ENCODE measurements at regions not wholly inside any gene's neighbourhood (a gene's known extent, or its start where the extent isn't known, plus 50 kb on each side); places are given as distances from the start of the nearest gene placed in this dataset.

GRCh38 chr7:18416988-18417387 is 78.6 kb upstream of the HDAC9 start:
- ATAC-seq (no peak), DNase-seq (no peak)
- H3K27ac ChIP-seq (ENCODE audit: low read length) = no peak overlapping the region
- H3K4me3 ChIP-seq (ENCODE audit: low read length) = no peak overlapping the region
- no peak overlapping the region for H3K4me2 ChIP-seq (ENCODE audit: low read length)
- H4K20me1 ChIP-seq (ENCODE audit: low read length) = no peaks in the 10 kb centered on the region
- BruUV-seq (replicated peaks) = no TSS peak
- no peaks in the 10 kb centered on the region for H3K79me2 ChIP-seq (ENCODE audit: low read length)
- ChIA-PET POLR2A (ENCODE audit: unreplicated experiment) (no interaction called here), CTCF (no interaction called here)
- H3F3A ChIP-seq (ENCODE audit: low read length, unreplicated experiment) = no peaks in the 10 kb centered on the region
- H3K27me3 ChIP-seq (ENCODE audit: low read length) = no peaks in the 10 kb centered on the region
- H3K9me2 ChIP-seq (replicated peaks; ENCODE audit: low read length) = no peaks in the 10 kb centered on the region
- no peaks in the 10 kb centered on the region for H3K9me3 ChIP-seq (ENCODE audit: low read length)
- no peak overlapping the region for H2AFZ ChIP-seq (ENCODE audit: low read length)
- intact Hi-C loops (cut with micrococcal nuclease) = no loop called here
- no peaks in the 10 kb centered on the region for H3K4me1 ChIP-seq (ENCODE audit: insufficient read depth, low read length)
- TF ChIP-seq EZH2phosphoT487 (IDR thresholded peaks at IDR 0.05; ENCODE audit: borderline replicate concordance, low read length) = no peak
- no peak for TF ChIP-seq CTCF (conservative IDR thresholded peaks at IDR 0.05; ENCODE audit: low read depth, low read length)
- no peak for TF ChIP-seq EZH2 (IDR thresholded peaks at IDR 0.05; ENCODE audit: low read length, unreplicated experiment)
- H3K36me3 ChIP-seq (ENCODE audit: low read depth, low read length) = no peaks in the 10 kb centered on the region
- no peak overlapping the region for H3K9ac ChIP-seq (ENCODE audit: low read length)

- no peaks in the 10 kb centered on the region for H4K20me1 ChIP-seq (ENCODE audit: low read length)
- H3K27me3 ChIP-seq (ENCODE audit: low read length) = no peaks in the 10 kb centered on the region
- ATAC-seq (no peak), DNase-seq (no peak)
- H3K4me1 ChIP-seq (ENCODE audit: insufficient read depth, low read length) = no peaks in the 10 kb centered on the region
- intact Hi-C loops (cut with micrococcal nuclease) = no loop called here
- H3K4me3 ChIP-seq (ENCODE audit: low read length) = no peak overlapping the region
- H3K9me3 ChIP-seq (ENCODE audit: low read length) = no peaks in the 10 kb centered on the region
- no peak overlapping the region for H3K9ac ChIP-seq (ENCODE audit: low read length)
- no peak overlapping the region for H2AFZ ChIP-seq (ENCODE audit: low read length)
- CTCF ChIA-PET = no interaction called here
- H3K27ac ChIP-seq (ENCODE audit: low read length) = no peak overlapping the region
- POLR2A ChIA-PET (ENCODE audit: unreplicated experiment) = no interaction called here
- TF ChIP-seq EZH2 (IDR thresholded peaks at IDR 0.05; ENCODE audit: low read length, unreplicated experiment) (no peak), EZH2phosphoT487 (IDR thresholded peaks at IDR 0.05; ENCODE audit: borderline replicate concordance, low read length) (no peak), CTCF (conservative IDR thresholded peaks at IDR 0.05; ENCODE audit: low read depth, low read length) (no peak)
- no peaks in the 10 kb centered on the region for H3K36me3 ChIP-seq (ENCODE audit: low read depth, low read length)
- H3K4me2 ChIP-seq (ENCODE audit: low read length) = no peak overlapping the region
- BruUV-seq (replicated peaks) = no TSS peak
- H3K9me2 ChIP-seq (replicated peaks; ENCODE audit: low read length) = no peaks in the 10 kb centered on the region
- no peaks in the 10 kb centered on the region for H3F3A ChIP-seq (ENCODE audit: low read length, unreplicated experiment)
- H3K79me2 ChIP-seq (ENCODE audit: low read length) = no peaks in the 10 kb centered on the region
Observed at GRCh38 chr7:18419456-18419855, 76.1 kb upstream of the HDAC9 start.

GRCh38 chr7:18420108-18420507 is 75.4 kb upstream of the HDAC9 start:
- ChIA-PET CTCF (no interaction called here), POLR2A (ENCODE audit: unreplicated experiment) (no interaction called here)
- intact Hi-C loops (cut with micrococcal nuclease) = no loop called here
- Histone ChIP-seq H3K4me3 (ENCODE audit: low read length) (no peak overlapping the region), H3K9me2 (replicated peaks; ENCODE audit: low read length) (no peaks in the 10 kb centered on the region), H3K79me2 (ENCODE audit: low read length) (no peaks in the 10 kb centered on the region), H3K4me2 (ENCODE audit: low read length) (no peak overlapping the region), H3K9ac (ENCODE audit: low read length) (no peak overlapping the region), H3K4me1 (ENCODE audit: insufficient read depth, low read length) (peaks cover under 1% of the 10 kb centered on the region; the same call in 1 of the 2 replicates), H3K27me3 (ENCODE audit: low read length) (no peaks in the 10 kb centered on the region), H3K9me3 (ENCODE audit: low read length) (no peaks in the 10 kb centered on the region), H3K27ac (ENCODE audit: low read length) (no peak overlapping the region), H3F3A (ENCODE audit: low read length, unreplicated experiment) (no peaks in the 10 kb centered on the region), H2AFZ (ENCODE audit: low read length) (no peak overlapping the region), H3K36me3 (ENCODE audit: low read depth, low read length) (no peaks in the 10 kb centered on the region), H4K20me1 (ENCODE audit: low read length) (no peaks in the 10 kb centered on the region)
- TF ChIP-seq EZH2 (IDR thresholded peaks at IDR 0.05; ENCODE audit: low read length, unreplicated experiment) = no peak
- TF ChIP-seq CTCF (conservative IDR thresholded peaks at IDR 0.05; ENCODE audit: low read depth, low read length) = no peak
- no peak for TF ChIP-seq EZH2phosphoT487 (IDR thresholded peaks at IDR 0.05; ENCODE audit: borderline replicate concordance, low read length)
- DNase-seq (no peak), ATAC-seq (peak; percentile 27; the same call in 1 of the 2 replicates)
- BruUV-seq (replicated peaks) = no TSS peak
